ENCODE measurements at regions not wholly inside any gene's neighbourhood (a gene's known extent, or its start where the extent isn't known, plus 50 kb on each side); places are given as distances from the start of the nearest gene placed in this dataset.
A peak's percentile ranks its signal among the peaks of the same experiment; 100 is the strongest.

DNA sequence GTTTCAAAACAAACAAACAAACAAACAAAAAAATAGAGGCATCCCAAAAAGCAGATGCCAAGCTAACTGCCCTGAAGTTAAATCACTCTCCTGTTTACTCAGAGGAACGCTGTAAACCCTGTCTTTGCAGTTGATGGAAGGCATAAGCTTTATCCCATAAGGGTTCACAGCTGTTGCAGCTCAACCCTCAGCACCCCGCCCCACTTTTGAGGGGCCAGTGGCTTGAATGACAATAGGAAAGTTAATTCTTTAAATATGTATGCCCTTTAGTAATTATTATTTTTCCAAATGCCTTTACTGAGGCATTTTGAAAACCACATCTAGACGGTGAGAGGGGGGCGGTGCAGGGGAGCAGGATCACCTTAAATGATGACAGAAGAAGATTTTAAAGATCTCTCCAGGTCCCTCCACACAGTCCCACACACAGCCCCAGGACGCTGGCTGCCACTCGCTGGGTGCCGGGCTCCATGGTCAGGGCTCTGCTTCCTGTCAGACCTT is 272.1 kb downstream of the FAM43A start:
- TF ChIP-seq STAT1 (IDR thresholded peaks at IDR 0.05; ENCODE audit: unreplicated experiment) (no peak), POLR2AphosphoS5 (IDR thresholded peaks at IDR 0.05; ENCODE audit: low read depth) (no peak)
- H3K4me3 Mint-ChIP-seq: no peak overlapping the region
- Histone ChIP-seq H3K27ac (ENCODE audit: low read depth) (no peak overlapping the region), H3K4me1 (ENCODE audit: insufficient read depth) (peaks cover 9% of the 10 kb centered on the region), H3K4me2 (no peak overlapping the region), H3F3A (replicated peaks; ENCODE audit: low read depth) (no peaks in the 10 kb centered on the region), H4K20me1 (replicated peaks; ENCODE audit: insufficient read depth) (no peaks in the 10 kb centered on the region), H3K27me3 (ENCODE audit: insufficient read depth) (no peaks in the 10 kb centered on the region), H2AFZ (0 out of 2 replicates have a peak overlapping the region, but pooled peaks have one; percentile 8), H3K36me3 (ENCODE audit: insufficient read depth) (no peaks in the 10 kb centered on the region), H3K79me2 (replicated peaks; ENCODE audit: insufficient read depth) (no peaks in the 10 kb centered on the region), H3K4me3 (no peak overlapping the region), H3K9me2 (ENCODE audit: insufficient read depth) (no peaks in the 10 kb centered on the region)
- H3K36me3 Mint-ChIP-seq (ENCODE audit: low read depth): no peaks in the 10 kb centered on the region
- DNase-seq (ENCODE audit: low spot score): no peak
- peaks cover 10% of the 10 kb centered on the region for H3K4me1 Mint-ChIP-seq
- peaks cover 10% of the 10 kb centered on the region for H3K27me3 Mint-ChIP-seq (ENCODE audit: insufficient read depth, low read depth, poor library complexity)
- ATAC-seq: no peak
- H3K9me3 Mint-ChIP-seq: no peaks in the 10 kb centered on the region
- H3K27ac Mint-ChIP-seq: no peak overlapping the region

DNA sequence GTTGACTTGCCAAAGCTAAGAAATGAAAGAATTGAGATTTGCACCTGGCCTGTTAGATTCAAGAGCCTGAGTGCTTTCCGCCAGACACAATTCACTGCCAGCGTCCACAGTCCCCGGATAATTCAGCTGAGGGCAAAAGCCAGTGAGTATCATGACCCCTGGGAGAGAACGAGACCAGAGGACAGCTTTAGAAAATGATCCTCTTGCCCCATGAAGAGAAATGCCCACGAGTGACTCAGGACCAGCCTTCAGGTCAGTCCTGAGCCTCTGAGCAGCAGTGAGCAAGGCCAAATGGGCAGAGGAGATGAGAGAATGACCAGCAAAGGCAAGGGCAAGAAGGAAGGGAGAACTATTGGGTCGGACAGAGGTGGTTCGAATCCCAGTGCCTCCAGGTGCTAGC is 273.5 kb downstream of the FAM43A start:
- no peak overlapping the region for H3K27ac Mint-ChIP-seq
- no peaks in the 10 kb centered on the region for H3K9me2 ChIP-seq (ENCODE audit: insufficient read depth)
- no peaks in the 10 kb centered on the region for H3K79me2 ChIP-seq (replicated peaks; ENCODE audit: insufficient read depth)
- H3K36me3 Mint-ChIP-seq (ENCODE audit: low read depth): no peaks in the 10 kb centered on the region
- no peak overlapping the region for H2AFZ ChIP-seq
- H3K4me1 Mint-ChIP-seq: peaks cover 4% of the 10 kb centered on the region; the same call in 2 of the 3 replicates
- H3K36me3 ChIP-seq (ENCODE audit: insufficient read depth): no peaks in the 10 kb centered on the region
- no peaks in the 10 kb centered on the region for H3K9me3 Mint-ChIP-seq
- H3K27me3 ChIP-seq (ENCODE audit: insufficient read depth): no peaks in the 10 kb centered on the region
- H3K4me3 ChIP-seq: no peak overlapping the region
- no peak overlapping the region for H3K4me3 Mint-ChIP-seq
- no peak overlapping the region for H3K4me2 ChIP-seq
- peaks cover 1% of the 10 kb centered on the region; the same call in 1 of the 2 replicates for H3K4me1 ChIP-seq (ENCODE audit: insufficient read depth)
- H3F3A ChIP-seq (replicated peaks; ENCODE audit: low read depth): no peaks in the 10 kb centered on the region
- DNase-seq (ENCODE audit: low spot score) (no peak), ATAC-seq (no peak)
- no peaks in the 10 kb centered on the region for H4K20me1 ChIP-seq (replicated peaks; ENCODE audit: insufficient read depth)
- H3K27me3 Mint-ChIP-seq (ENCODE audit: insufficient read depth, low read depth, poor library complexity): peaks cover 8% of the 10 kb centered on the region
- H3K27ac ChIP-seq (ENCODE audit: low read depth): no peak overlapping the region
- no peak for TF ChIP-seq STAT1 (IDR thresholded peaks at IDR 0.05; ENCODE audit: unreplicated experiment)
- no peak for TF ChIP-seq EZH2phosphoT487 (IDR thresholded peaks at IDR 0.05; ENCODE audit: unreplicated experiment)
- no peak for TF ChIP-seq CTCF (conservative IDR thresholded peaks at IDR 0.05; ENCODE audit: low read depth in 2 of 2)
- TF ChIP-seq ETS1 (IDR thresholded peaks at IDR 0.05): no peak
- TF ChIP-seq NANOG (IDR thresholded peaks at IDR 0.05; ENCODE audit: borderline replicate concordance): no peak
- TF ChIP-seq ZNF331 (CRISPR knock-in tag; IDR thresholded peaks at IDR 0.05; ENCODE audit: low read depth): no peak
- no peak for TF ChIP-seq JUNB (IDR thresholded peaks at IDR 0.05; ENCODE audit: unreplicated experiment)
- TF ChIP-seq ZNF462 (CRISPR knock-in tag; IDR thresholded peaks at IDR 0.05): no peak
- TF ChIP-seq ZNF114 (CRISPR knock-in tag; IDR thresholded peaks at IDR 0.05): no peak

Measured in GM23338 (cell line).